ENCODE measurements at regions not wholly inside any gene's neighbourhood (a gene's known extent, or its start where the extent isn't known, plus 50 kb on each side); places are given as distances from the start of the nearest gene placed in this dataset.

DNA sequence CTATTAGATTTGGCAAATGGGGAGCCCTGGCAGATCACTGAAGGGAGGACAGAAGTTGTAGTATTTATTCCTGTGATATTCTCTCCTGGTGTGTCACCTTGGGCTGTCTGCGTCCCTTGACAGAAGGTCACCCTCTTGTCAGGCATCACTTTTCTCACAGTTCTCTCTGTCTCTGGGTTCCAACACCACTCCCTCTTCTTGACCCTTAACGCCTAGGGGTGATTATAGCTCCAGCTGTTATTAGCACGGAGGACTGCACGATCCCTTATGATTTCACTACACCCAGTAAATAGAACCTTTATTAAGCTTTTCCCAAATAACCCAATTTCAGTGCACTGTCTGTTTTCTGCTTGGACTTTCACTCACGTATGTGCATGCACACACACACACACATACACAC, 166.3 kb upstream of the TNP1 start:
- intact Hi-C loops (cut with micrococcal nuclease; ENCODE audit: unreplicated experiment), result no loop called here

GRCh38 chr2:217023611-217024010, 163.7 kb upstream of the TNP1 start:
- no peaks in the 10 kb centered on the region for H4K20me1 ChIP-seq (ENCODE audit: insufficient read depth)
- POLR2A ChIA-PET (ENCODE audit: unreplicated experiment), result no interaction called here
- no TSS peak for BruUV-seq (replicated peaks)
- no peaks in the 10 kb centered on the region for H3K4me1 ChIP-seq (replicated peaks; ENCODE audit: insufficient read depth)
- TF ChIP-seq, protein P1, sequence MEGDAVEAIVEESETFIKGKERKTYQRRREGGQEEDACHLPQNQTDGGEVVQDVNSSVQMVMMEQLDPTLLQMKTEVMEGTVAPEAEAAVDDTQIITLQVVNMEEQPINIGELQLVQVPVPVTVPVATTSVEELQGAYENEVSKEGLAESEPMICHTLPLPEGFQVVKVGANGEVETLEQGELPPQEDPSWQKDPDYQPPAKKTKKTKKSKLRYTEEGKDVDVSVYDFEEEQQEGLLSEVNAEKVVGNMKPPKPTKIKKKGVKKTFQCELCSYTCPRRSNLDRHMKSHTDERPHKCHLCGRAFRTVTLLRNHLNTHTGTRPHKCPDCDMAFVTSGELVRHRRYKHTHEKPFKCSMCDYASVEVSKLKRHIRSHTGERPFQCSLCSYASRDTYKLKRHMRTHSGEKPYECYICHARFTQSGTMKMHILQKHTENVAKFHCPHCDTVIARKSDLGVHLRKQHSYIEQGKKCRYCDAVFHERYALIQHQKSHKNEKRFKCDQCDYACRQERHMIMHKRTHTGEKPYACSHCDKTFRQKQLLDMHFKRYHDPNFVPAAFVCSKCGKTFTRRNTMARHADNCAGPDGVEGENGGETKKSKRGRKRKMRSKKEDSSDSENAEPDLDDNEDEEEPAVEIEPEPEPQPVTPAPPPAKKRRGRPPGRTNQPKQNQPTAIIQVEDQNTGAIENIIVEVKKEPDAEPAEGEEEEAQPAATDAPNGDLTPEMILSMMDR (conservative IDR thresholded peaks at IDR 0.05), result no peak
- TF ChIP-seq EZH2 (IDR thresholded peaks at IDR 0.05; ENCODE audit: low read depth), result no peak
- H3K27ac ChIP-seq, result no peak overlapping the region
- H3K9me2 ChIP-seq (ENCODE audit: insufficient read depth), result no peaks in the 10 kb centered on the region
- H2AFZ ChIP-seq, result no peak overlapping the region
- DNase-seq, result no peak
- no peak overlapping the region for H3K4me3 ChIP-seq
- intact Hi-C loops (cut with micrococcal nuclease; ENCODE audit: unreplicated experiment), result no loop called here
- H3K36me3 ChIP-seq (ENCODE audit: low read depth), result no peaks in the 10 kb centered on the region
- H3K79me2 ChIP-seq (ENCODE audit: low read depth), result no peaks in the 10 kb centered on the region
- CTCF ChIA-PET, result no interaction called here
- no peak overlapping the region for H3K4me2 ChIP-seq
- no peaks in the 10 kb centered on the region for H3F3A ChIP-seq (ENCODE audit: insufficient read depth, low read depth)
- no peaks in the 10 kb centered on the region for H3K9me3 ChIP-seq (ENCODE audit: insufficient read depth, low read depth)
- 0 out of 2 replicates have a peak, but pooled peaks cover 1% of the 10 kb centered on the region for H3K27me3 ChIP-seq (ENCODE audit: insufficient read depth, low read depth)

More for the DNA sequence above, 166.3 kb upstream of the TNP1 start:
- no peaks in the 10 kb centered on the region for H3K9me3 ChIP-seq (ENCODE audit: insufficient read depth, low read depth)
- H3K36me3 ChIP-seq (ENCODE audit: low read depth), result no peaks in the 10 kb centered on the region
- H3K4me1 ChIP-seq (replicated peaks; ENCODE audit: insufficient read depth), result no peaks in the 10 kb centered on the region
- no peaks in the 10 kb centered on the region for H4K20me1 ChIP-seq (ENCODE audit: insufficient read depth)
- POLR2A ChIA-PET (ENCODE audit: unreplicated experiment), result no interaction called here
- H2AFZ ChIP-seq, result no peak overlapping the region
- no peaks in the 10 kb centered on the region for H3K9me2 ChIP-seq (ENCODE audit: insufficient read depth)
- H3F3A ChIP-seq (ENCODE audit: insufficient read depth, low read depth), result no peaks in the 10 kb centered on the region
- no peak for TF ChIP-seq EZH2 (IDR thresholded peaks at IDR 0.05; ENCODE audit: low read depth)
- TF ChIP-seq, protein P1 (conservative IDR thresholded peaks at IDR 0.05), result no peak
- H3K4me3 ChIP-seq, result no peak overlapping the region
- peaks cover 3% of the 10 kb centered on the region; the same call in 1 of the 2 replicates for H3K27me3 ChIP-seq (ENCODE audit: insufficient read depth, low read depth)
- no TSS peak for BruUV-seq (replicated peaks)
- H3K27ac ChIP-seq, result no peak overlapping the region
- H3K79me2 ChIP-seq (ENCODE audit: low read depth), result no peaks in the 10 kb centered on the region
- CTCF ChIA-PET, result no interaction called here
- H3K4me2 ChIP-seq, result no peak overlapping the region
- no peak for DNase-seq

DNA sequence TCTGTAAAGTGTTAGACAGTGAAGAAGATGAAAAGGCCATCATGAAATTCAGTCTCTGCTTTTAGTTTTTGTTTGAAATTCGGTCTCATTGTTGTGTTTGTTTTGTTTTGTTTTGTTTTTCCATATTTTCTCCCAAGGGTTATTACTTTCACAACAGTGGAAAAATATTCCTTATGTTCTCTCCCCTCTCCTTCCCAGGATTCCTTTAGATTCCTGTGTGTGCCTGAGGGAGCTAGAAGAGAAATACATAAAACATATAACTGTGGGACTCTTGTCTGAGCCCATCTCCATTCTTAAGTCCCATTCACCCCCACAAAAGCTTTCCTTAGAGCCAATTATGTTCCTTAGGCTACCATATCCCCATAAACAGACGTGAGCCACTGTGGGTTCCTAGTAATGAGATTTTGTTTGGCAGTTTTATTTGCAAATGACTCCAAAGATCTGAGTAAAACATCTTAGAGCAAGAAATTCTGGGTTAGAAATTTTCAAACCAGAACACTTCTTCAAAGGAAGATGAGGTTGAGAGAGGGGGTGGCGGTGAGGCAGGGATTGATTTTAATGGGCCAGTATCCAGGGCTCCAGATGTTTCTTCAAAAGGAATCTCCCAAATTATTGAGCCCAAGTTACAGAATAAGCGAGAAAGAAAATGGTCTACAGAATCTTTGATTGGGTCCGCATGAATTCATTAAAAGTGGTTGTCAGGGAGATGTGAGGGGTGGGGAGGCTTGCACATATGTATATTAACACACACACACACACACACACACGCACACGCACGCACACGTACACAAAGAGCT, 157.8 kb upstream of the TNP1 start:
- Histone ChIP-seq H3K27me3 (ENCODE audit: insufficient read depth, low read depth) (no peaks in the 10 kb centered on the region), H4K20me1 (ENCODE audit: insufficient read depth) (no peaks in the 10 kb centered on the region), H2AFZ (no peak overlapping the region), H3K4me2 (no peak overlapping the region), H3K27ac (no peak overlapping the region), H3K9me3 (ENCODE audit: insufficient read depth, low read depth) (no peaks in the 10 kb centered on the region), H3K36me3 (ENCODE audit: low read depth) (no peaks in the 10 kb centered on the region), H3K79me2 (ENCODE audit: low read depth) (no peaks in the 10 kb centered on the region), H3K9me2 (ENCODE audit: insufficient read depth) (no peaks in the 10 kb centered on the region; the same call in 1 of the 2 replicates), H3F3A (ENCODE audit: insufficient read depth, low read depth) (no peaks in the 10 kb centered on the region), H3K4me1 (replicated peaks; ENCODE audit: insufficient read depth) (no peaks in the 10 kb centered on the region), H3K4me3 (no peak overlapping the region)
- CTCF ChIA-PET, result no interaction called here
- no TSS peak for BruUV-seq (replicated peaks)
- TF ChIP-seq, protein P1 (conservative IDR thresholded peaks at IDR 0.05), result no peak
- TF ChIP-seq EZH2 (IDR thresholded peaks at IDR 0.05; ENCODE audit: low read depth), result no peak
- intact Hi-C loops (cut with micrococcal nuclease; ENCODE audit: unreplicated experiment), result no loop called here
- POLR2A ChIA-PET (ENCODE audit: unreplicated experiment), result no interaction called here
- DNase-seq, result no peak

Measured in PC-9 (cell line).